ENCODE measurements at regions not wholly inside any gene's neighbourhood (a gene's known extent, or its start where the extent isn't known, plus 50 kb on each side); places are given as distances from the start of the nearest gene placed in this dataset.

DNA sequence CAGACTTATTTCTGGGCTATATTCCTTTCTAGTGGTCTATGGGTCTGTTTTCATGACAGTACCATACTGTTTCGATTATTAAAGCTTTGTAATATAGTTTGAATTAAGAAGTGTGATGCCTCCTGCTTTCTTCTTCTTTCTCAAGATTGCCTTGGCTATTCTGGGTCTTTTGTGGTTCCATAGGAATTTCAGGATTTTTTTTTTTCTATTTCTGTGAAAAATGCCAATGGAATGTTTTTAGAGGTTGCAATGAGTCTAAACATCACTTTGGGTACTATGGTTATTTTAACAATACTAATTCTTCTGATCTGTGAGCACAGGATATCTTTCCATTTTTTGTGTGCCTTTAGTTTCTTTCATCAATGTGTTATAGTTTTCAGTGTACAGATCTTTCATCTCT is 204.3 kb upstream of the HCCS start:
- 0% methylated on average over 1 of the region's 1 CpG for WGBS (ENCODE audit: insufficient coverage, insufficient replicate concordance, low lambda C conversion rate, missing lambda C conversion rate)
- H3K27me3 ChIP-seq (replicated peaks in 1 of 2; ENCODE audit: control insufficient read depth in 2 of 2, insufficient read depth in 2 of 2, low read length in 1 of 2) = no peaks in the 10 kb centered on the region
- H4K20me1 ChIP-seq (ENCODE audit: control insufficient read depth, insufficient read depth) = no peaks in the 10 kb centered on the region
- no peak overlapping the region for H3K4me2 ChIP-seq (ENCODE audit: control insufficient read depth, insufficient read depth)
- CTCF ChIA-PET = no interaction called here
- in situ Hi-C loops (cut with MboI) = no loop called here
- H3K36me3 ChIP-seq (ENCODE audit: control insufficient read depth in 2 of 2, insufficient read depth in 2 of 2, low read length in 1 of 2) = no peaks in the 10 kb centered on the region
- no peak for DNase-seq (ENCODE audit: low read depth, low spot score)
- H3K9me3 ChIP-seq (replicated peaks; ENCODE audit: control insufficient read depth, insufficient read depth, low read length) = no peaks in the 10 kb centered on the region
- no peak overlapping the region for H3K4me3 ChIP-seq
- SMC1A ChIA-PET (ENCODE audit: uncharacterized antibody, unreplicated experiment) = no interaction called here
- no peak overlapping the region for H3K9ac ChIP-seq (ENCODE audit: control insufficient read depth, insufficient read depth, low read length)
- H3K27ac ChIP-seq (ENCODE audit: control insufficient read depth, insufficient read depth) = no peak overlapping the region
- POLR2A ChIA-PET = no interaction called here
- no peak for FAIRE-seq
- H2AFZ ChIP-seq (ENCODE audit: control insufficient read depth, low read depth, low read length) = no peak overlapping the region
- H3K4me1 ChIP-seq (ENCODE audit: control insufficient read depth, insufficient read depth, low read length) = no peaks in the 10 kb centered on the region
- RAD21 ChIA-PET (ENCODE audit: unreplicated experiment) = no interaction called here
- H3K79me2 ChIP-seq (ENCODE audit: control insufficient read depth, insufficient read depth, low read length) = no peaks in the 10 kb centered on the region
- ATAC-seq = no peak
- intact Hi-C loops (cut with micrococcal nuclease; ENCODE audit: unreplicated experiment) = no loop called here
- no TSS peak for BruUV-seq (replicated peaks)
- TF ChIP-seq, protein P1, sequence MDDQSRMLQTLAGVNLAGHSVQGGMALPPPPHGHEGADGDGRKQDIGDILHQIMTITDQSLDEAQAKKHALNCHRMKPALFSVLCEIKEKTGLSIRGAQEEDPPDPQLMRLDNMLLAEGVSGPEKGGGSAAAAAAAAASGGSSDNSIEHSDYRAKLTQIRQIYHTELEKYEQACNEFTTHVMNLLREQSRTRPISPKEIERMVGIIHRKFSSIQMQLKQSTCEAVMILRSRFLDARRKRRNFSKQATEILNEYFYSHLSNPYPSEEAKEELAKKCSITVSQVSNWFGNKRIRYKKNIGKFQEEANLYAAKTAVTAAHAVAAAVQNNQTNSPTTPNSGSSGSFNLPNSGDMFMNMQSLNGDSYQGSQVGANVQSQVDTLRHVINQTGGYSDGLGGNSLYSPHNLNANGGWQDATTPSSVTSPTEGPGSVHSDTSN (IDR thresholded peaks at IDR 0.05; ENCODE audit: insufficient replicate concordance, low read depth, low read length) = no peak
- TF ChIP-seq, protein P2, sequence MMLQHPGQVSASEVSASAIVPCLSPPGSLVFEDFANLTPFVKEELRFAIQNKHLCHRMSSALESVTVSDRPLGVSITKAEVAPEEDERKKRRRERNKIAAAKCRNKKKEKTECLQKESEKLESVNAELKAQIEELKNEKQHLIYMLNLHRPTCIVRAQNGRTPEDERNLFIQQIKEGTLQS (IDR thresholded peaks at IDR 0.05; ENCODE audit: borderline replicate concordance, extremely low read depth, low read depth, low read length) = no peak
- TF ChIP-seq MYC (IDR thresholded peaks at IDR 0.05; ENCODE audit: insufficient read depth, insufficient read length, insufficient replicate concordance, low read length, severe bottlenecking) (no peak), RAD21 (IDR thresholded peaks at IDR 0.05; ENCODE audit: insufficient read depth, low read depth, low read length) (no peak), GABPA (IDR thresholded peaks at IDR 0.05; ENCODE audit: low read depth) (no peak), DPF2 (IDR thresholded peaks at IDR 0.05) (no peak), IKZF1 (conservative IDR thresholded peaks at IDR 0.05) (no peak), SUPT20H (IDR thresholded peaks at IDR 0.05; ENCODE audit: borderline replicate concordance, control insufficient read depth, low read depth, low read length) (no peak), NR2C1 (IDR thresholded peaks at IDR 0.05) (no peak), SPI1 (IDR thresholded peaks at IDR 0.05; ENCODE audit: borderline replicate concordance, insufficient read depth, low read depth, low read length) (no peak), ZBED1 (IDR thresholded peaks at IDR 0.05; ENCODE audit: borderline replicate concordance) (no peak), FOXM1 (IDR thresholded peaks at IDR 0.05; ENCODE audit: low read depth, low read length) (no peak)
- TF ChIP-seq, protein P3, sequence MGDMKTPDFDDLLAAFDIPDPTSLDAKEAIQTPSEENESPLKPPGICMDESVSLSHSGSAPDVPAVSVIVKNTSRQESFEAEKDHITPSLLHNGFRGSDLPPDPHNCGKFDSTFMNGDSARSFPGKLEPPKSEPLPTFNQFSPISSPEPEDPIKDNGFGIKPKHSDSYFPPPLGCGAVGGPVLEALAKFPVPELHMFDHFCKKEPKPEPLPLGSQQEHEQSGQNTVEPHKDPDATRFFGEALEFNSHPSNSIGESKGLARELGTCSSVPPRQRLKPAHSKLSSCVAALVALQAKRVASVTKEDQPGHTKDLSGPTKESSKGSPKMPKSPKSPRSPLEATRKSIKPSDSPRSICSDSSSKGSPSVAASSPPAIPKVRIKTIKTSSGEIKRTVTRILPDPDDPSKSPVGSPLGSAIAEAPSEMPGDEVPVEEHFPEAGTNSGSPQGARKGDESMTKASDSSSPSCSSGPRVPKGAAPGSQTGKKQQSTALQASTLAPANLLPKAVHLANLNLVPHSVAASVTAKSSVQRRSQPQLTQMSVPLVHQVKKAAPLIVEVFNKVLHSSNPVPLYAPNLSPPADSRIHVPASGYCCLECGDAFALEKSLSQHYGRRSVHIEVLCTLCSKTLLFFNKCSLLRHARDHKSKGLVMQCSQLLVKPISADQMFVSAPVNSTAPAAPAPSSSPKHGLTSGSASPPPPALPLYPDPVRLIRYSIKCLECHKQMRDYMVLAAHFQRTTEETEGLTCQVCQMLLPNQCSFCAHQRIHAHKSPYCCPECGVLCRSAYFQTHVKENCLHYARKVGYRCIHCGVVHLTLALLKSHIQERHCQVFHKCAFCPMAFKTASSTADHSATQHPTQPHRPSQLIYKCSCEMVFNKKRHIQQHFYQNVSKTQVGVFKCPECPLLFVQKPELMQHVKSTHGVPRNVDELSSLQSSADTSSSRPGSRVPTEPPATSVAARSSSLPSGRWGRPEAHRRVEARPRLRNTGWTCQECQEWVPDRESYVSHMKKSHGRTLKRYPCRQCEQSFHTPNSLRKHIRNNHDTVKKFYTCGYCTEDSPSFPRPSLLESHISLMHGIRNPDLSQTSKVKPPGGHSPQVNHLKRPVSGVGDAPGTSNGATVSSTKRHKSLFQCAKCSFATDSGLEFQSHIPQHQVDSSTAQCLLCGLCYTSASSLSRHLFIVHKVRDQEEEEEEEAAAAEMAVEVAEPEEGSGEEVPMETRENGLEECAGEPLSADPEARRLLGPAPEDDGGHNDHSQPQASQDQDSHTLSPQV (IDR thresholded peaks at IDR 0.05) = no peak
- TF ChIP-seq, protein P4, sequence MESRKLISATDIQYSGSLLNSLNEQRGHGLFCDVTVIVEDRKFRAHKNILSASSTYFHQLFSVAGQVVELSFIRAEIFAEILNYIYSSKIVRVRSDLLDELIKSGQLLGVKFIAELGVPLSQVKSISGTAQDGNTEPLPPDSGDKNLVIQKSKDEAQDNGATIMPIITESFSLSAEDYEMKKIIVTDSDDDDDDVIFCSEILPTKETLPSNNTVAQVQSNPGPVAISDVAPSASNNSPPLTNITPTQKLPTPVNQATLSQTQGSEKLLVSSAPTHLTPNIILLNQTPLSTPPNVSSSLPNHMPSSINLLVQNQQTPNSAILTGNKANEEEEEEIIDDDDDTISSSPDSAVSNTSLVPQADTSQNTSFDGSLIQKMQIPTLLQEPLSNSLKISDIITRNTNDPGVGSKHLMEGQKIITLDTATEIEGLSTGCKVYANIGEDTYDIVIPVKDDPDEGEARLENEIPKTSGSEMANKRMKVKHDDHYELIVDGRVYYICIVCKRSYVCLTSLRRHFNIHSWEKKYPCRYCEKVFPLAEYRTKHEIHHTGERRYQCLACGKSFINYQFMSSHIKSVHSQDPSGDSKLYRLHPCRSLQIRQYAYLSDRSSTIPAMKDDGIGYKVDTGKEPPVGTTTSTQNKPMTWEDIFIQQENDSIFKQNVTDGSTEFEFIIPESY (IDR thresholded peaks at IDR 0.05) = no peak
- TF ChIP-seq, protein P5, sequence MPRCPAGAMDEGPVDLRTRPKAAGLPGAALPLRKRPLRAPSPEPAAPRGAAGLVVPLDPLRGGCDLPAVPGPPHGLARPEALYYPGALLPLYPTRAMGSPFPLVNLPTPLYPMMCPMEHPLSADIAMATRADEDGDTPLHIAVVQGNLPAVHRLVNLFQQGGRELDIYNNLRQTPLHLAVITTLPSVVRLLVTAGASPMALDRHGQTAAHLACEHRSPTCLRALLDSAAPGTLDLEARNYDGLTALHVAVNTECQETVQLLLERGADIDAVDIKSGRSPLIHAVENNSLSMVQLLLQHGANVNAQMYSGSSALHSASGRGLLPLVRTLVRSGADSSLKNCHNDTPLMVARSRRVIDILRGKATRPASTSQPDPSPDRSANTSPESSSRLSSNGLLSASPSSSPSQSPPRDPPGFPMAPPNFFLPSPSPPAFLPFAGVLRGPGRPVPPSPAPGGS (IDR thresholded peaks at IDR 0.05; ENCODE audit: borderline replicate concordance, insufficient read depth, low read depth, low read length, poor library complexity, severe bottlenecking) = no peak
